ENCODE measurements at regions not wholly inside any gene's neighbourhood (a gene's known extent, or its start where the extent isn't known, plus 50 kb on each side); places are given as distances from the start of the nearest gene placed in this dataset.

DNA sequence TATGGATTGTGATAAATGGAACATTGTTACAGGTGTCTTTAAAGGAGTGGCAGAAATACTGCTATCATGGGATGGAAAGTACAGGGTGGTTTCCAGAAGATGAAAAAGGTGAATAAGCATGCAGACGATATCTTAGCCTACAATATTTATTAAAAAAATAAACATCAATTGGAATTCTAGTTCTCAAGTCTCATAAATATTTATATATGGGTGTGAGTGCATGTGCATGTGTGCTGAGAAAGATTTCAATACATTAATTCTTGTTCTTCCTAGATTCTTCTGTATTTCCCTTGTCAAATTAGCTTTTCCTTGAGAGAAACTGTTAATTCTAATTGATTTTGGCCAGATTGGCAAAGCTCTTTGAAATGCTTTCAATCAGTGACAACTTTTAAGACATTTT is 618.2 kb downstream of the METTL15 start:
- TF ChIP-seq SUZ12 (IDR thresholded peaks at IDR 0.05; ENCODE audit: extremely low read depth, insufficient read depth, insufficient read length) (no peak), YY1 (IDR thresholded peaks at IDR 0.05; ENCODE audit: insufficient read depth, insufficient read length) (no peak), ZNF274 (IDR thresholded peaks at IDR 0.05; ENCODE audit: low read depth, low read length) (no peak)

Data from NT2/D1 (cell line).